Nephron progenitor cell (in vitro differentiated cells): ENCODE measurements at regions not wholly inside any gene's neighbourhood (a gene's known extent, or its start where the extent isn't known, plus 50 kb on each side); places are given as distances from the start of the nearest gene placed in this dataset.

Source experiments
- DNase-seq: peaks from one replicate; pipeline ENCODE4 v3.0.0; 2021
- H3K27ac Mint-ChIP-seq: 2 replicates; pipeline ENCODE4 v1.8.0; 2021; ENCODE audit warnings: mild to moderate bottlenecking, moderate library complexity, mixed read lengths
- H3K27me3 Mint-ChIP-seq: 2 replicates; pipeline ENCODE4 v1.8.0; 2021; ENCODE audit warnings: mild to moderate bottlenecking, low read depth, mixed read lengths; ENCODE audit not compliant: poor library complexity
- H3K36me3 Mint-ChIP-seq: 2 replicates; pipeline ENCODE4 v1.8.0; 2021; ENCODE audit warnings: low read depth, mixed read lengths
- H3K4me1 Mint-ChIP-seq: 2 replicates; pipeline ENCODE4 v1.8.0; 2021; ENCODE audit warnings: mixed read lengths
- H3K4me3 Mint-ChIP-seq: 2 replicates; pipeline ENCODE4 v1.8.0; 2021; ENCODE audit warnings: mild to moderate bottlenecking, moderate library complexity, mixed read lengths
- H3K9me3 Mint-ChIP-seq: 2 replicates; pipeline ENCODE4 v1.8.0; 2021; ENCODE audit warnings: mild to moderate bottlenecking, moderate library complexity, mixed read lengths
- CTCF ChIP-seq: fragments of 200-600 bp; sonication (generic); IDR thresholded peaks from 2 replicates; pipeline ENCODE4 v1.5.0; 2021; ENCODE audit warnings: antibody characterized with exemption

GRCh38 chr20:40610730-40611129 lies 78.3 kb downstream of the MAFB start:
- no peaks in the 10 kb centered on the region for H3K9me3 Mint-ChIP-seq
- H3K27me3 Mint-ChIP-seq, result peaks cover 6% of the 10 kb centered on the region
- H3K4me3 Mint-ChIP-seq, result no peak overlapping the region
- no peak for DNase-seq
- no peak overlapping the region for H3K27ac Mint-ChIP-seq
- no peak for TF ChIP-seq CTCF
- no peaks in the 10 kb centered on the region for H3K4me1 Mint-ChIP-seq
- H3K36me3 Mint-ChIP-seq, result no peaks in the 10 kb centered on the region

GRCh38 chr20:40607927-40608326 lies 81.1 kb downstream of the MAFB start:
- TF ChIP-seq CTCF, result no peak
- Mint-ChIP-seq H3K27ac (no peak overlapping the region), H3K36me3 (no peaks in the 10 kb centered on the region), H3K4me1 (no peaks in the 10 kb centered on the region), H3K4me3 (no peak overlapping the region), H3K9me3 (no peaks in the 10 kb centered on the region), H3K27me3 (peaks cover 3% of the 10 kb centered on the region)
- DNase-seq, result no peak

GRCh38 chr20:40606660-40607059 lies 82.4 kb downstream of the MAFB start:
- Mint-ChIP-seq H3K4me1 (no peaks in the 10 kb centered on the region), H3K9me3 (no peaks in the 10 kb centered on the region), H3K27ac (no peak overlapping the region), H3K27me3 (peaks cover 3% of the 10 kb centered on the region), H3K4me3 (no peak overlapping the region), H3K36me3 (no peaks in the 10 kb centered on the region)
- DNase-seq, result no peak
- no peak for TF ChIP-seq CTCF

- no peaks in the 10 kb centered on the region for H3K4me1 Mint-ChIP-seq
- DNase-seq, result no peak
- no peak for TF ChIP-seq CTCF
- no peak overlapping the region for H3K4me3 Mint-ChIP-seq
- no peaks in the 10 kb centered on the region for H3K36me3 Mint-ChIP-seq
- H3K9me3 Mint-ChIP-seq, result no peaks in the 10 kb centered on the region
- H3K27ac Mint-ChIP-seq, result no peak overlapping the region
- H3K27me3 Mint-ChIP-seq, result peaks cover 3% of the 10 kb centered on the region
These were observed 82.8 kb downstream of the MAFB start for GRCh38 chr20:40606237-40606636.

GRCh38 chr20:40604416-40604815 lies 84.6 kb downstream of the MAFB start:
- Mint-ChIP-seq H3K36me3 (no peaks in the 10 kb centered on the region), H3K27ac (no peak overlapping the region), H3K4me1 (peaks cover 5% of the 10 kb centered on the region), H3K9me3 (peaks cover 9% of the 10 kb centered on the region), H3K4me3 (no peak overlapping the region), H3K27me3 (peaks cover 3% of the 10 kb centered on the region)
- DNase-seq, result no peak
- TF ChIP-seq CTCF, result no peak

GRCh38 chr20:40603057-40603651 lies 85.9 kb downstream of the MAFB start:
- TF ChIP-seq CTCF, result no peak
- Mint-ChIP-seq H3K27ac (no peak overlapping the region), H3K4me3 (no peak overlapping the region), H3K9me3 (peaks cover 22% of the 10 kb centered on the region), H3K4me1 (peaks cover 5% of the 10 kb centered on the region), H3K27me3 (no peaks in the 10 kb centered on the region), H3K36me3 (peaks cover 6% of the 10 kb centered on the region)
- DNase-seq, result no peak
